ENCODE measurements at regions not wholly inside any gene's neighbourhood (a gene's known extent, or its start where the extent isn't known, plus 50 kb on each side); places are given as distances from the start of the nearest gene placed in this dataset.

DNA sequence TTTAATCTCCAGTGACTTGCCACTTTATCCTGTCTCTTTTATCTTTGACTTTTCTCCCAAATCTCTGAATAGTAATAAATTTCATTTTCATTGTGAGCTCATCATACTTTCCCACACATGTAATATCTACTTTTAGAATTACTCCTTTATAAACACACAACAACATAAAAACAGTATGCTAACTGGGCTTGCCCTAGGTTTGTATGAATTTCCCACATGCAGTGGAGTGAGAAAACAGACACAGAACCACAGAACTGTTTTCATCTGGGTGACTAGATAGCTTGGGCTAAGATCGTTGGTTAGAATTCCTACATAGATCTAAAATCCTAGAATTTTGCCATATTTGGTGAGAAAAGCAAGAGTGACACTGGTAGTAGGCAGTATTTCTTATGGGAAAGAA is 409.5 kb downstream of the SPRY1 start:
- no peak for TF ChIP-seq TARDBP (IDR thresholded peaks at IDR 0.05)
- no peak for TF ChIP-seq SUZ12 (IDR thresholded peaks at IDR 0.05)
- TF ChIP-seq BHLHE40 (IDR thresholded peaks at IDR 0.05; ENCODE audit: borderline replicate concordance), result no peak
- no peak for TF ChIP-seq FOXA1 (IDR thresholded peaks at IDR 0.05)
- TF ChIP-seq HDGF (IDR thresholded peaks at IDR 0.05; ENCODE audit: borderline replicate concordance), result no peak
- no peak for TF ChIP-seq ELF4 (IDR thresholded peaks at IDR 0.05)
- no peak for TF ChIP-seq FOXK2 (IDR thresholded peaks at IDR 0.05)
- no peak for TF ChIP-seq LEF1 (IDR thresholded peaks at IDR 0.05; ENCODE audit: borderline replicate concordance)
- TF ChIP-seq PKNOX1 (IDR thresholded peaks at IDR 0.05), result no peak
- TF ChIP-seq SP1 (IDR thresholded peaks at IDR 0.05), result no peak
- TF ChIP-seq ARNT (IDR thresholded peaks at IDR 0.05), result no peak
